ENCODE measurements at regions not wholly inside any gene's neighbourhood (a gene's known extent, or its start where the extent isn't known, plus 50 kb on each side); places are given as distances from the start of the nearest gene placed in this dataset.

- TF ChIP-seq REST (IDR thresholded peaks at IDR 0.05; ENCODE audit: low read depth) (no peak), TCF12 (IDR thresholded peaks at IDR 0.05; ENCODE audit: low read depth) (no peak), CEBPB (IDR thresholded peaks at IDR 0.05) (no peak), ZBTB7A (IDR thresholded peaks at IDR 0.05; ENCODE audit: low read depth) (no peak), EGR1 (IDR thresholded peaks at IDR 0.05) (no peak), RAD21 (IDR thresholded peaks at IDR 0.05; ENCODE audit: low read depth) (no peak), CREB1 (IDR thresholded peaks at IDR 0.05; ENCODE audit: low read depth) (no peak)
Measured at GRCh38 chr3:161863775-161864174, 367.2 kb downstream of the OTOL1 start.

DNA sequence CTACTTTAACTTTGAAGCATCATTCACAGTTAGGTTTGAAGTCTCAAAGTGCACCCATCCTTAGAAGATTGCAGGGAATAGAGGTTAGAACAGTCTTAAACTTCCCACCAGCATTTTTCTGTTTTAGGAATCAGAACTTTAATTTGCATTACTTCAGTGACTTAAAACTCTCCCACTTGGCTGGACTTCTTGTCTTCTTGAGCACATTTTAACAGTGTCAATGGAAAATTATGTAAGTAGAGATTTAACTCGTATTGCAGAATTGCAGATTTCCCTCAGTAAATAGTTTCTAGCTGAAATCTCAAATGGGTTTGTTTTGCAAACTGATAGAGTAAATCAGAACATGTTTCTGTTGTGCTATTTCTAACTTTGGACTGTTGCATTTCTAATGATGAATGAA lies 369.6 kb downstream of the OTOL1 start:
- TF ChIP-seq NFIC (IDR thresholded peaks at IDR 0.05): no peak
- no peak for TF ChIP-seq REST (IDR thresholded peaks at IDR 0.05; ENCODE audit: low read depth)
- no peak for TF ChIP-seq ZBTB7A (IDR thresholded peaks at IDR 0.05; ENCODE audit: low read depth)
- TF ChIP-seq TCF12 (IDR thresholded peaks at IDR 0.05; ENCODE audit: low read depth): no peak
- TF ChIP-seq FOXM1 (IDR thresholded peaks at IDR 0.05; ENCODE audit: borderline replicate concordance, low read depth): no peak
- no peak for TF ChIP-seq CREB1 (IDR thresholded peaks at IDR 0.05; ENCODE audit: low read depth)
- no peak for TF ChIP-seq TAF1 (IDR thresholded peaks at IDR 0.05; ENCODE audit: low read depth)
- TF ChIP-seq, protein P1, sequence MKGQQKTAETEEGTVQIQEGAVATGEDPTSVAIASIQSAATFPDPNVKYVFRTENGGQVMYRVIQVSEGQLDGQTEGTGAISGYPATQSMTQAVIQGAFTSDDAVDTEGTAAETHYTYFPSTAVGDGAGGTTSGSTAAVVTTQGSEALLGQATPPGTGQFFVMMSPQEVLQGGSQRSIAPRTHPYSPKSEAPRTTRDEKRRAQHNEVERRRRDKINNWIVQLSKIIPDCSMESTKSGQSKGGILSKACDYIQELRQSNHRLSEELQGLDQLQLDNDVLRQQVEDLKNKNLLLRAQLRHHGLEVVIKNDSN (IDR thresholded peaks at IDR 0.05): no peak
- TF ChIP-seq, protein P2, sequence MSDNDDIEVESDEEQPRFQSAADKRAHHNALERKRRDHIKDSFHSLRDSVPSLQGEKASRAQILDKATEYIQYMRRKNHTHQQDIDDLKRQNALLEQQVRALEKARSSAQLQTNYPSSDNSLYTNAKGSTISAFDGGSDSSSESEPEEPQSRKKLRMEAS (IDR thresholded peaks at IDR 0.05): no peak
- TF ChIP-seq CEBPB (IDR thresholded peaks at IDR 0.05): no peak
- TF ChIP-seq TEAD4 (IDR thresholded peaks at IDR 0.05): no peak
- TF ChIP-seq RAD21 (IDR thresholded peaks at IDR 0.05; ENCODE audit: low read depth): no peak
- no peak for TF ChIP-seq EP300 (IDR thresholded peaks at IDR 0.05; ENCODE audit: borderline replicate concordance)
- TF ChIP-seq YY1 (IDR thresholded peaks at IDR 0.05; ENCODE audit: low read depth): no peak
- no peak for TF ChIP-seq EGR1 (IDR thresholded peaks at IDR 0.05)

DNA sequence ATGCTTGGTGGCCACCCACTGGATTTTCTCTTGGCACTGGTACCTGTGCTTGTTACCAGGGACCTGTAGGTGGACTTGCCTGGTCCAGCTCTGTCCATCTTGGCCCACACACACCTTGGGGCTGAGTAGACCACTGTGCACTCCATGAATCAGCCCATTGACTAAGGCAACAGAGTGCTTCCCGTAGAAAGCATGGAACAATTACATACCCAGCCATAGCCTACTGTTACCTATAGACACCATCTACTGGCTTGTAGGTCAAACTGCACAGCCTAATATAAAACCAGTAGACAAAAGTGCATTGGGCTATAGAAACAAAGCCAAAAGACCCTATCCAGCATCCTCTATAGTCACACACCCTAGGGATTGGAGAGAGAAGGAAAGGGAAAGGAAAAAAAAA lies 378.9 kb downstream of the OTOL1 start:
- TF ChIP-seq EP300 (IDR thresholded peaks at IDR 0.05; ENCODE audit: borderline replicate concordance) (no peak), TEAD4 (IDR thresholded peaks at IDR 0.05) (no peak), ZBTB7A (IDR thresholded peaks at IDR 0.05; ENCODE audit: low read depth) (no peak), TCF12 (IDR thresholded peaks at IDR 0.05; ENCODE audit: low read depth) (no peak), RAD21 (IDR thresholded peaks at IDR 0.05; ENCODE audit: low read depth) (no peak), REST (IDR thresholded peaks at IDR 0.05; ENCODE audit: low read depth) (no peak), YY1 (IDR thresholded peaks at IDR 0.05; ENCODE audit: low read depth) (no peak), NFIC (IDR thresholded peaks at IDR 0.05) (no peak)
- TF ChIP-seq, protein P2 (IDR thresholded peaks at IDR 0.05): no peak
- TF ChIP-seq, protein P1 (IDR thresholded peaks at IDR 0.05): no peak

DNA sequence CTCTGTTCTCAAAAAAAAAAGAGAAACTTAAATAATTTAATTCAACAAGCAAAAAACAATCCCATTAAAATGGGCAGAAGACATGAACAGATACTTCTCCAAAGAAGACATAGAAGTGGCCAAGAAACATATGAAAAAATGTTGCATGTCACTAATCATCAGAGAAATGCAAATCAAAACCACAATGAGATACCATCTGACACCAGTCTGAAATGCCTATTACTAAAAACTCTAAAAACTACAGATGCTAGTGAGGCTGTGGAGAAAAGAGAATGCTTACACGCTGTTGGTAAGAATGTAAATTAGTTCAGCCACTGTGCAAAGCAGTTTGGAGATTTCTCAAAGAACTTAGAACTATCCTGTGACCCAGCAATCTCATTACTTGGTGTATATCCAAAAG lies 382.9 kb downstream of the OTOL1 start:
- TF ChIP-seq FOXM1 (IDR thresholded peaks at IDR 0.05; ENCODE audit: borderline replicate concordance, low read depth): no peak
- TF ChIP-seq TAF1 (IDR thresholded peaks at IDR 0.05; ENCODE audit: low read depth): no peak
- no peak for TF ChIP-seq YY1 (IDR thresholded peaks at IDR 0.05; ENCODE audit: low read depth)
- TF ChIP-seq ZBTB7A (IDR thresholded peaks at IDR 0.05; ENCODE audit: low read depth): no peak
- no peak for TF ChIP-seq CEBPB (IDR thresholded peaks at IDR 0.05)
- no peak for TF ChIP-seq EGR1 (IDR thresholded peaks at IDR 0.05)
- no peak for TF ChIP-seq CREB1 (IDR thresholded peaks at IDR 0.05; ENCODE audit: low read depth)
- no peak for TF ChIP-seq REST (IDR thresholded peaks at IDR 0.05; ENCODE audit: low read depth)
- TF ChIP-seq TEAD4 (IDR thresholded peaks at IDR 0.05): no peak
- TF ChIP-seq, protein P2 (IDR thresholded peaks at IDR 0.05): no peak
- TF ChIP-seq EP300 (IDR thresholded peaks at IDR 0.05; ENCODE audit: borderline replicate concordance): no peak
- no peak for TF ChIP-seq TCF12 (IDR thresholded peaks at IDR 0.05; ENCODE audit: low read depth)
- no peak for TF ChIP-seq RAD21 (IDR thresholded peaks at IDR 0.05; ENCODE audit: low read depth)
- TF ChIP-seq, protein P1 (IDR thresholded peaks at IDR 0.05): no peak
- no peak for TF ChIP-seq NFIC (IDR thresholded peaks at IDR 0.05)
